H1 (cell line): ENCODE measurements at regions not wholly inside any gene's neighbourhood (a gene's known extent, or its start where the extent isn't known, plus 50 kb on each side); places are given as distances from the start of the nearest gene placed in this dataset.

Experiments used
- CTCF ChIA-PET: fragments of 300-600 bp; sonication (Branson Sonifier 250); formaldehyde crosslinking; loops from one replicate; lab custom pipeline; 2021; ENCODE audit not compliant: partially characterized antibody; lab: Charles Lee
- POLR2A ChIA-PET: fragments of 300-600 bp; sonication (Branson Sonifier 250); formaldehyde crosslinking; loops from one replicate; lab custom pipeline; 2021; ENCODE audit warnings: inconsistent platforms; ENCODE audit not compliant: partially characterized antibody; lab: Charles Lee
- DNase-seq, 2 experiments: peaks; one replicate each; pipeline versions ENCODE4 v3.0.0 to v3.0.0-alpha.2; 2010 to 2022; ENCODE audit warnings: low spot score in 2 of 2, low read depth in 1 of 2, mixed read lengths in 1 of 2
- FAIRE-seq: peaks from 2 replicates; lab custom pipeline; 2011; peaks lifted over from hg19 to GRCh38; lab: Jason Lieb, UNC
- H2AFZ ChIP-seq: 2 replicates; pipeline ENCODE4 v1.8.1; 2012; ENCODE audit warnings: low read length, inconsistent platforms
- H2AK5ac ChIP-seq: 2 replicates; pipeline ENCODE4 v1.6.1; 2013; ENCODE audit warnings: low read depth, low read length
- H2BK120ac ChIP-seq: replicated peaks from 2 replicates; pipeline ENCODE3; 2013; ENCODE audit warnings: low read depth, low read length, inconsistent platforms
- H2BK12ac ChIP-seq: 2 replicates; pipeline ENCODE4 v1.6.1; 2013; ENCODE audit warnings: low read depth, low read length
- H2BK15ac ChIP-seq: 2 replicates; pipeline ENCODE4 v1.6.1; 2013; ENCODE audit warnings: low read length
- H2BK20ac ChIP-seq: 2 replicates; pipeline ENCODE4 v1.6.1; 2013; ENCODE audit warnings: low read length
- H2BK5ac ChIP-seq: 2 replicates; pipeline ENCODE4 v1.6.1; 2013; ENCODE audit warnings: low read depth, low read length
- H3K14ac ChIP-seq: 2 replicates; pipeline ENCODE4 v1.6.1; 2013; ENCODE audit warnings: inconsistent platforms; ENCODE audit not compliant: insufficient read length
- H3K18ac ChIP-seq: 2 replicates; pipeline ENCODE4 v1.6.1; 2013; ENCODE audit warnings: low read length; ENCODE audit errors: extremely low read depth
- H3K23ac ChIP-seq: 2 replicates; pipeline ENCODE4 v1.6.1; 2013; ENCODE audit warnings: inconsistent platforms; ENCODE audit not compliant: insufficient read length
- H3K23me2 ChIP-seq: 2 replicates; pipeline ENCODE4 v1.6.1; 2013; ENCODE audit warnings: low read depth, low read length
- H3K27ac ChIP-seq: 2 replicates; pipeline ENCODE4 v1.6.1; 2011; ENCODE audit warnings: low read depth, low read length, inconsistent platforms
- H3K27me3 ChIP-seq, 4 experiments: replicated peaks in 1 of 4; 1 replicate in 1 of 4; 2 replicates in 3 of 4; pipeline versions ENCODE4 v1.6.1 to v1.8.1; 2011 to 2013; ENCODE audit warnings: low read length in 3 of 4, mild to moderate bottlenecking in 3 of 4, inconsistent platforms in 2 of 4, mixed read lengths in 2 of 4, moderate library complexity in 1 of 4; ENCODE audit not compliant: control insufficient read depth in 3 of 4, insufficient read depth in 3 of 4; ENCODE audit errors: extremely low read depth in 1 of 4
- H3K36me3 ChIP-seq, 4 experiments: 2 replicates each; pipeline versions ENCODE4 v1.6.1 to v1.8.1; 2011 to 2013; ENCODE audit warnings: mild to moderate bottlenecking in 4 of 4, low read length in 3 of 4, moderate library complexity in 2 of 4, control low read depth in 1 of 4, inconsistent platforms in 1 of 4; ENCODE audit not compliant: insufficient read depth in 4 of 4, control insufficient read depth in 2 of 4
- H3K4ac ChIP-seq: replicated peaks from 2 replicates; pipeline ENCODE3; 2013; ENCODE audit warnings: low read length, low read depth, mixed read lengths, inconsistent platforms; ENCODE audit not compliant: insufficient read length
- H3K4me1 ChIP-seq, 4 experiments: replicated peaks in 1 of 4; 1 replicate in 1 of 4; 2 replicates in 3 of 4; pipeline versions ENCODE4 v1.6.1 to v1.8.1; 2011 to 2013; ENCODE audit warnings: low read length in 3 of 4, inconsistent platforms in 2 of 4, mixed read lengths in 1 of 4; ENCODE audit not compliant: insufficient read depth in 4 of 4, control insufficient read depth in 3 of 4
- H3K4me2 ChIP-seq, 2 experiments: 2 replicates each; pipeline versions ENCODE4 v1.6.1 to v1.8.1; 2011 to 2013; ENCODE audit warnings: low read depth in 2 of 2, low read length in 2 of 2, control low read depth in 1 of 2, inconsistent platforms in 1 of 2, mild to moderate bottlenecking in 1 of 2; ENCODE audit not compliant: insufficient read depth in 1 of 2
- H3K4me3 ChIP-seq, 4 experiments: fragments of 200-600, 300-600 bp in 1 of 4; sonication (generic), shearing (Covaris generic), sonication (Bioruptor Twin) in 1 of 4; 2 replicates each; pipeline versions ENCODE4 v1.5.1 to v1.8.1; 2011 to 2016; ENCODE audit warnings: low read length in 4 of 4, low read depth in 3 of 4, control low read depth in 2 of 4, inconsistent platforms in 2 of 4, mild to moderate bottlenecking in 2 of 4, mixed read lengths in 1 of 4, moderate library complexity in 1 of 4; ENCODE audit not compliant: insufficient read depth in 2 of 4; ENCODE audit errors: extremely low read depth in 1 of 4
- H3K56ac ChIP-seq: replicated peaks from 2 replicates; pipeline ENCODE3; 2013; ENCODE audit warnings: low read depth, mild to moderate bottlenecking, mixed read lengths, low read length, inconsistent platforms; ENCODE audit not compliant: insufficient read length
- H3K79me1 ChIP-seq: 2 replicates; pipeline ENCODE4 v1.6.1; 2013; ENCODE audit warnings: low read depth, low read length, control low read depth
- H3K79me2 ChIP-seq, 2 experiments: 2 replicates each; pipeline versions ENCODE4 v1.6.1 to v1.8.1; 2012 to 2013; ENCODE audit warnings: low read length in 2 of 2, mild to moderate bottlenecking in 2 of 2, inconsistent platforms in 1 of 2; ENCODE audit not compliant: insufficient read depth in 2 of 2, control insufficient read depth in 1 of 2
- H3K9ac ChIP-seq, 4 experiments: replicated peaks in 1 of 4; 1 replicate in 1 of 4; 2 replicates in 3 of 4; pipeline versions ENCODE4 v1.6.1 to v1.8.1; 2011 to 2013; ENCODE audit warnings: low read depth in 3 of 4, low read length in 3 of 4, control low read depth in 2 of 4, mild to moderate bottlenecking in 2 of 4, moderate library complexity in 2 of 4, inconsistent platforms in 1 of 4; ENCODE audit errors: extremely low read depth in 1 of 4
- H3K9me3 ChIP-seq, 2 experiments: 2 replicates each; pipeline versions ENCODE4 v1.6.1 to v1.8.1; 2012 to 2013; ENCODE audit warnings: mild to moderate bottlenecking in 2 of 2, moderate library complexity in 2 of 2, control low read depth in 1 of 2, inconsistent platforms in 1 of 2, low read depth in 1 of 2, low read length in 1 of 2, mixed read lengths in 1 of 2; ENCODE audit not compliant: insufficient read depth in 2 of 2
- H4K20me1 ChIP-seq, 2 experiments: replicated peaks in 1 of 2; 2 replicates each; pipeline versions ENCODE3 to v1.8.1; 2011 to 2013; ENCODE audit warnings: inconsistent platforms in 2 of 2, low read length in 2 of 2, mild to moderate bottlenecking in 1 of 2; ENCODE audit not compliant: insufficient read depth in 2 of 2, control insufficient read depth in 1 of 2
- H4K5ac ChIP-seq: 2 replicates; pipeline ENCODE4 v1.6.1; 2013; ENCODE audit warnings: low read length, low read depth, mixed read lengths, inconsistent platforms; ENCODE audit not compliant: insufficient read length
- H4K8ac ChIP-seq: 2 replicates; pipeline ENCODE4 v1.8.0; 2013; ENCODE audit warnings: mild to moderate bottlenecking, moderate library complexity, low read length, inconsistent platforms; ENCODE audit not compliant: insufficient read depth; ENCODE audit errors: extremely low read depth
- H4K91ac ChIP-seq: replicated peaks from 2 replicates; pipeline ENCODE3; 2013; ENCODE audit warnings: low read length, mixed read lengths, inconsistent platforms; ENCODE audit not compliant: insufficient read length
- ASH2L ChIP-seq: fragments of 200-600, 300-600 bp; sonication (generic); IDR thresholded peaks from one replicate; pipeline ENCODE4 v1.7.1; 2017; ENCODE audit warnings: low read length
- CEBPB ChIP-seq: IDR thresholded peaks from 2 replicates; pipeline ENCODE4 v1.6.1; 2012; ENCODE audit warnings: low read depth, low read length
- JUN ChIP-seq: IDR thresholded peaks from 2 replicates; pipeline ENCODE4 v1.6.1; 2011; ENCODE audit warnings: low read depth, mild to moderate bottlenecking, improper control_type of control experiment, low read length
- JUND ChIP-seq: IDR thresholded peaks from 2 replicates; pipeline ENCODE4 v1.6.1; 2011; ENCODE audit warnings: mild to moderate bottlenecking, improper control_type of control experiment, low read length
- KDM1A ChIP-seq: fragments of 200-600, 300-600 bp; sonication (generic); IDR thresholded peaks from 2 replicates; pipeline ENCODE4 v1.7.1; 2016; ENCODE audit warnings: mild to moderate bottlenecking, low read length, borderline replicate concordance
- POLR2A ChIP-seq, 2 experiments: IDR thresholded peaks; 1 replicate in 1 of 2; 2 replicates in 1 of 2; pipeline ENCODE4 v1.6.1; 2011; ENCODE audit warnings: low read depth in 2 of 2, low read length in 2 of 2, mild to moderate bottlenecking in 2 of 2; ENCODE audit errors: control extremely low read depth in 1 of 2
- TAF1 ChIP-seq: IDR thresholded peaks from 2 replicates; pipeline ENCODE4 v1.6.1; 2011; ENCODE audit warnings: mild to moderate bottlenecking, low read depth, low read length
- WGBS, 2 experiments: shearing (Covaris generic) in 1 of 2; methylation state at CpG; one replicate each; pipeline versions ENCODE4 v1.1.6 to v1.1.7; 2013 to 2015; ENCODE audit warnings: low lambda C conversion rate in 2 of 2, mixed read lengths in 2 of 2, inconsistent platforms in 1 of 2, low coverage in 1 of 2, missing lambda C conversion rate in 1 of 2; ENCODE audit not compliant: insufficient replicate concordance in 2 of 2, insufficient coverage in 1 of 2, insufficient read length in 1 of 2; ENCODE audit errors: extremely low coverage in 1 of 2, missing lambda C conversion rate in 1 of 2; 5-methylcytosine and 5-hydroxymethylcytosine counted together

DNA sequence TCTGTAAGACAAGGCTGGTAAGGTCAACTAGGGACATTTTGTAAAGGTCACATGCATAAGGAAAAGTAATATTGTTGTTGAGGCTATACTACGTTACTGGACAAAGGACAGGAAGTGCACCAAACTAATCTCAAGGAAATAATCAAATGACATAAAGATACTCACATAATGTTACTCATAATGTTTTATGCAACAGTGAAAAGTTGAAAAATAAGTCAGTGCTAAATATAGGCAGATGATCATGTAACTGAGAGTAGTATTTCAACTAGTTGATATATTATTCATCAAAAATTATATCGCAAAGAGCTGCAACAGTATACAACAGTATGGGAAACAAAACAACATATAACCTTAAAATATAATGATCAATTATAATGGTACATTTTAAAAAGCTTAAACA is 215.7 kb downstream of the PTN start:
- H3K36me3 ChIP-seq, result no peaks in the 10 kb centered on the region
- no peaks in the 10 kb centered on the region for H3K9me3 ChIP-seq
- no peak overlapping the region for H3K4me2 ChIP-seq
- H3K27me3 ChIP-seq, result no peaks in the 10 kb centered on the region
- no peak overlapping the region for H4K8ac ChIP-seq
- H2BK20ac ChIP-seq, result no peak overlapping the region
- FAIRE-seq (no peak), DNase-seq (no peak)
- no peak for TF ChIP-seq JUND
- TF ChIP-seq POLR2A (IDR thresholded peaks at IDR 0.05; ENCODE audit: control extremely low read depth in 1 of 2, low read depth in 2 of 2, low read length in 2 of 2), result no peak
- no peak for TF ChIP-seq ASH2L
- no peak for TF ChIP-seq JUN
- no peak for TF ChIP-seq KDM1A
- no peak for TF ChIP-seq CEBPB
- no peak for TF ChIP-seq TAF1
- no peak overlapping the region for H2BK120ac ChIP-seq
- no peak overlapping the region for H4K5ac ChIP-seq
- no peak overlapping the region for H2BK5ac ChIP-seq
- no peaks in the 10 kb centered on the region for H4K20me1 ChIP-seq
- H3K23ac ChIP-seq, result no peak overlapping the region
- no peak overlapping the region for H4K91ac ChIP-seq
- H2AFZ ChIP-seq, result no peak overlapping the region
- H3K27ac ChIP-seq, result no peak overlapping the region
- H3K4me1 ChIP-seq, result no peaks in the 10 kb centered on the region
- H3K14ac ChIP-seq, result no peak overlapping the region
- 94% methylated on average over 2 of the region's 2 CpGs; no CpG with 5 or more reads in 1 of the 2 experiments for WGBS, 2 experiments
- no peak overlapping the region for H3K18ac ChIP-seq
- H3K79me2 ChIP-seq, result no peaks in the 10 kb centered on the region
- no peaks in the 10 kb centered on the region for H3K79me1 ChIP-seq
- ChIA-PET CTCF (no interaction called here), POLR2A (no interaction called here)
- H2BK15ac ChIP-seq, result no peak overlapping the region
- H2AK5ac ChIP-seq, result no peak overlapping the region
- no peak overlapping the region for H3K4ac ChIP-seq
- H3K23me2 ChIP-seq, result no peaks in the 10 kb centered on the region
- H3K4me3 ChIP-seq, result no peak overlapping the region
- no peak overlapping the region for H3K9ac ChIP-seq
- no peak overlapping the region for H3K56ac ChIP-seq
- H2BK12ac ChIP-seq, result no peak overlapping the region
